ENCODE measurements at regions not wholly inside any gene's neighbourhood (a gene's known extent, or its start where the extent isn't known, plus 50 kb on each side); places are given as distances from the start of the nearest gene placed in this dataset.
A peak's percentile ranks its signal among the peaks of the same experiment; 100 is the strongest.
"Not testable (repeated sequence)": the region's sequence is repeated elsewhere in the genome, so short reads cannot be mapped to it uniquely, and the experiment has no call there.

DNA sequence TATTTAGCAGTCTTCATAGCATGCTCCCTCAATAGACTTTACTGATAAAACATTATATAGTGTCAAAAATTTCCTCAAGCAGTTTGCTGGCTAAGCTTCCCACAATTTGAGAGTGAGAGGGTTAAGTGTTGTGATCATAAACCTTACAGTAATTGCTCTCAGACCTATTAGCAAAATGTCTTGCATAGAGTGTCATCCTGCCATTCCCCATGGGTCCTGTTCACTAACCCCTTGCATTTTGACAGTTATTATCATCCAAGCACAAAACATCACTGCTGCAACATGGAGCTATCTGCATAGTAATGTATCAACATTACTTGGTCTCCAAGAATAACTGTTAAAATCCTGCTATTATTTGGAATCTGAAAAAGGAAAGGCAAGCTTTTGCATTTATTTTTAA, 196.1 kb upstream of the GK2 start:
- no peaks in the 10 kb centered on the region for H3K27me3 Mint-ChIP-seq
- CTCF ChIA-PET = no interaction called here
- peaks cover 9% of the 10 kb centered on the region for H3K4me1 Mint-ChIP-seq
- no peaks in the 10 kb centered on the region for H3K9me3 Mint-ChIP-seq (ENCODE audit: low read depth)
- no peak overlapping the region for H3K27ac Mint-ChIP-seq
- no peak overlapping the region for H3K4me3 Mint-ChIP-seq
- no peak for DNase-seq
- ATAC-seq = no peak
- no peaks in the 10 kb centered on the region for H3K36me3 Mint-ChIP-seq

DNA sequence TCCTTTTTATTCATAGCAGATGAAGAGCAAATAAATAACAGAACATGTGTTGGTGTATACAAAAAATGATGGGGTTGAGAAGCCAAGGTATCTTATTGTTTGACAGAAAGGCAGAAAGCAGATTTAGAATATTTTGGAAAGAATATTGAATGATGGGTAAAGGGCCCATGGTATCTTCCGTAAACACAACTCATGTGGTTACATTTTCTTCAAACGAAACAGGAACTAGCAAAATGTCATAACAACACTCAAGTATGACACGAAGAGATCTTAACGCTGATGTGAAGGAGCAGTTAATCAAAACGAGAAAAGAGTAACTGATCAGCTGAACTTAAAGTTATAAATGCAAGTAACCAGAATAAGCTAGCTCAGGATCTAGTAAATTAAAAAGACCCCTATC, 195.7 kb upstream of the GK2 start:
- H3K27me3 Mint-ChIP-seq = no peaks in the 10 kb centered on the region
- DNase-seq = no peak
- CTCF ChIA-PET = no interaction called here
- ATAC-seq = peak; percentile 45
- H3K4me3 Mint-ChIP-seq = no peak overlapping the region
- H3K27ac Mint-ChIP-seq = no peak overlapping the region
- H3K36me3 Mint-ChIP-seq = no peaks in the 10 kb centered on the region
- H3K9me3 Mint-ChIP-seq (ENCODE audit: low read depth) = no peaks in the 10 kb centered on the region
- H3K4me1 Mint-ChIP-seq = peaks cover 9% of the 10 kb centered on the region

DNA sequence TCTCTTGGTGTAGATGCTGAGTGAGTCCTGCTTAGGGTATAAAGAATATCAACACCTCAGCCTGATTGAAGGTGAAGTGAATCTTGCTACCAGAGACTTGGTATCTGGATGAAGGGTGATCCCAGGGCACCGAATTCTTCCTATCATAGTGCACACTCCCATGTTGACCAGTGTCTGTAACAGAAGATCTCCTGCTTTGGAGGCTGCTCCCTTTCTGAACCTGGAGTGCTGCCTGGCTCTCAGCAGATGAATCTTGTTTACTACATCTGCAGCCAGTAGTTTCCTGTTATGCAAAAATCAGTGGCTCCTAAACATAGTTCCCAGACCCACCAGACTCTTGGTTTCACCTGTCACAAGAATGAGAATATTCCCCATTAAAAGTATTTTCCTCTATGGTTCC, 191.7 kb upstream of the GK2 start:
- no peaks in the 10 kb centered on the region for H3K36me3 Mint-ChIP-seq
- H3K27me3 Mint-ChIP-seq = peaks cover 6% of the 10 kb centered on the region
- ATAC-seq (no peak), DNase-seq (no peak)
- H3K4me3 Mint-ChIP-seq = no peak overlapping the region
- CTCF ChIA-PET = no interaction called here
- peaks cover 9% of the 10 kb centered on the region for H3K4me1 Mint-ChIP-seq
- H3K27ac Mint-ChIP-seq = no peak overlapping the region
- H3K9me3 Mint-ChIP-seq (ENCODE audit: low read depth) = no peaks in the 10 kb centered on the region

DNA sequence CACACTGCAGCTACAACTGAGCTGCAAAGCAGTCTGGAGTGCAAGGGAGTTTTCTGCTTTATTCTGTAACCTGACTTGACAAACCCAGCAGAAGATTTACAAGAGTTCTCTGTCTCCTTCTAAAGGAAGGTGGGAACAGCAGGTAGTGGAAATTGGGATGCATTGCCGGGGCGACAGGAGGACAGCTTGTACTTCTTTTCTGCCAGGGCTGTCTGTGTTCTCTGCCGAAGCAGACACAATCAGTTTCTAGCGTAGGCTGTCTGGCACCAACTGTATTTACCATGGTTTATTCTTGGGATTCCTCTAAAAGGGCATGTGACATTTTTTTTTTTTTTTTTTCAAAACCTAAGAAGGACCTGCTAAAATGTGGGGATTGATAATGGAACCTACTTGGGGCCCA, 190.8 kb upstream of the GK2 start:
- no peaks in the 10 kb centered on the region for H3K36me3 Mint-ChIP-seq
- no peak overlapping the region for H3K4me3 Mint-ChIP-seq
- peaks cover 5% of the 10 kb centered on the region for H3K4me1 Mint-ChIP-seq
- H3K9me3 Mint-ChIP-seq (ENCODE audit: low read depth) = no peaks in the 10 kb centered on the region
- ATAC-seq (no peak), DNase-seq (no peak)
- H3K27me3 Mint-ChIP-seq = peaks cover 6% of the 10 kb centered on the region
- H3K27ac Mint-ChIP-seq = no peak overlapping the region
- CTCF ChIA-PET = no interaction called here

DNA sequence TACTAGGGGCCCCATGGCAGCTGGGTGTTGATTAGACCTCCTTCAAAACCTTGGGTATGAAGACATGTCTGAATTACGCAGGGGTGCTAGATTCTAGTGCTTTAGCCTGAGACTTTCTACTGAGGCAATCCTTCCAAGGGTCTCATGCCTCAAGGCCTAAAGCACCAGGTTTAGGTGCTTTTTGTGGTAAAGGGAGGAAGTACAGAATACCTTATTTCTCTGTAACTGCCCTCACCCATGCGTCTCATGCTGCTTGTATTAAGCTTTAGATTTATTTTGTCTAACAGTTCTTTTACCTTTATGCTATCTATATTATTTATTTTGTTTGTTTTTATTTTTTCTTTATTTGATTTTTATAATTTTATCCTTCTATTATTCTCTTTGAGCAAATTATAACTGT, 190.2 kb upstream of the GK2 start:
- CTCF ChIA-PET = no interaction called here
- no peak for ATAC-seq
- Mint-ChIP-seq H3K4me3 (no peak overlapping the region), H3K36me3 (no peaks in the 10 kb centered on the region), H3K4me1 (no peaks in the 10 kb centered on the region), H3K9me3 (ENCODE audit: low read depth) (no peaks in the 10 kb centered on the region), H3K27me3 (peaks cover 6% of the 10 kb centered on the region), H3K27ac (no peak overlapping the region)
- DNase-seq = no peak

GRCh38 chr4:79597266-79597665, 189.2 kb upstream of the GK2 start:
- Mint-ChIP-seq H3K4me3 (no peak overlapping the region), H3K36me3 (no peaks in the 10 kb centered on the region), H3K27me3 (peaks cover 6% of the 10 kb centered on the region), H3K27ac (no peak overlapping the region), H3K9me3 (ENCODE audit: low read depth) (no peaks in the 10 kb centered on the region), H3K4me1 (no peaks in the 10 kb centered on the region)
- CTCF ChIA-PET = no interaction called here
- ATAC-seq = no peak
- DNase-seq = no peak

DNA sequence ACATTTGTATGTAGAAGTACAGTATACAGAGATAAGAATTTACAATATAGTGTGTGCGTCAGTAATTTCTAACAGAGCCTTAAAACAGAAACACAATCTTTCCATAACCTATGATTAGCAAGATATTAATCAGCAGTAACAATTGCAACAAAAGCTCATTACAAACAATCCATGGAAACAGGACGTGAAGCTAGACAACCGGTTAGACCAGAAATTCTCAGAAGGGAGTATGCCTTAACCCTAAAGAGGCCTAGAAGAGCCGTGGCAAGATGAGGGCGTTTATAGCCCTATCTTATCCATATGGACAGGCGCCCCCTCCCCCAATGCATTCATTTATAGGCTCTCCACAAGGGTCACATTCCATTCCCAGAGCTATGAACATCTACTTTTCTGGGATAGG, 184.2 kb upstream of the GK2 start:
- not testable (repeated sequence) for H3K36me3 Mint-ChIP-seq; DNase-seq; H3K4me3 Mint-ChIP-seq; H3K27me3 Mint-ChIP-seq; H3K27ac Mint-ChIP-seq; H3K4me1 Mint-ChIP-seq; H3K9me3 Mint-ChIP-seq (ENCODE audit: low read depth); ATAC-seq
- CTCF ChIA-PET = interaction anchor here (1.3 kb wide), 1 partner anchor 16 kb away, joined by 3 read pairs; no protein-coding TSS in a partner anchor

DNA sequence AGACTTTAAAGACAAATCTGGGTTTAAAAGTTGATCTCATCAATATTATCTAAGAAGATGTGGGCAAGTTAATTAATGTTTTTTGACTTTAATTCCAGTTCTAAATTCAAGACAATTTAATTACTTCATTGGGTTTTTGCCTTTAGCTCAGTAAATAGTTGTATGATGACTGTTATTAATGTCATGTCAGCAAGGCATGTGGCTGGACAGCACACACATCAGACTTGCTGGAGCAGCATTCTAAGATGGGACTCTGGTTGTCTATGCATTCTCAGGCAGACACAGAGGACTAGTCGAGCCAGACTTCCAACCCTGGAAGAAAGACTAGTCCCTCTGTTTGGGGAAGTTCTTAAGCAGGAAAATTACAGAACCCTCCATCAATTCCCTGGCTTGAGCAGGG, 180.7 kb upstream of the GK2 start:
- H3K4me3 Mint-ChIP-seq = no peak overlapping the region
- CTCF ChIA-PET = no interaction called here
- DNase-seq = no peak
- no peak for ATAC-seq
- H3K36me3 Mint-ChIP-seq = no peaks in the 10 kb centered on the region
- no peaks in the 10 kb centered on the region for H3K9me3 Mint-ChIP-seq (ENCODE audit: low read depth)
- H3K27me3 Mint-ChIP-seq = no peaks in the 10 kb centered on the region
- H3K4me1 Mint-ChIP-seq = no peaks in the 10 kb centered on the region
- no peak overlapping the region for H3K27ac Mint-ChIP-seq

- H3K4me1 Mint-ChIP-seq; H3K27me3 Mint-ChIP-seq; H3K9me3 Mint-ChIP-seq (ENCODE audit: low read depth); H3K36me3 Mint-ChIP-seq; H3K27ac Mint-ChIP-seq; CTCF ChIA-PET; H3K4me3 Mint-ChIP-seq; DNase-seq; ATAC-seq: not testable (repeated sequence)
Measured at GRCh38 chr4:79587207-79587606, 179.2 kb upstream of the GK2 start.

GRCh38 chr4:79585834-79586233, 177.8 kb upstream of the GK2 start:
- H3K36me3 Mint-ChIP-seq = no peaks in the 10 kb centered on the region
- ATAC-seq (no peak), DNase-seq (no peak)
- H3K27ac Mint-ChIP-seq = no peak overlapping the region
- H3K9me3 Mint-ChIP-seq (ENCODE audit: low read depth) = no peaks in the 10 kb centered on the region
- H3K4me1 Mint-ChIP-seq = no peaks in the 10 kb centered on the region
- CTCF ChIA-PET = no interaction called here
- no peaks in the 10 kb centered on the region for H3K27me3 Mint-ChIP-seq
- H3K4me3 Mint-ChIP-seq = no peak overlapping the region

DNA sequence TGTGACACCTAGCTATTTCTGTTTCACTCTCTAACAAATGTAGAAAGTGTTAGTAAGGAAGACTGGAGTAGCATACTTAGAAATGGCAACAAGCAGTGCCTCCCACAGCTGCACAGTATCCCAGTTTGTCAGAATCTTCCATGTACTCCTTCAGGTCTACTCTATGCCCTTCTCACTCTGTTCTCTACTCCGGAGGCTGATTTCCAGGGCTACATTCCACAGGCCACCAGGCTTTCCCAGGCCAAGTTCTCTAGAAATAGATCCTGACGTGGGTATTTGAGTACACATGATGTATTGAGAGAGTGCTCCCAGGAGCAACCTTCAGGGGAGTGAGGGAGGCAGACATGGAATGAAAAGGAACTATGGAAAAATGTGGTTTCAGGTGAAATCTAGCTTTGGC, 177.3 kb upstream of the GK2 start:
- no peak overlapping the region for H3K4me3 Mint-ChIP-seq

GRCh38 chr4:79584902-79585301, 176.9 kb upstream of the GK2 start:
- CTCF ChIA-PET = no interaction called here
- ATAC-seq = no peak
- no peak overlapping the region for H3K4me3 Mint-ChIP-seq
- H3K4me1 Mint-ChIP-seq = no peaks in the 10 kb centered on the region
- H3K9me3 Mint-ChIP-seq (ENCODE audit: low read depth) = no peaks in the 10 kb centered on the region
- no peaks in the 10 kb centered on the region for H3K27me3 Mint-ChIP-seq
- no peak for DNase-seq
- H3K36me3 Mint-ChIP-seq = no peaks in the 10 kb centered on the region
- no peak overlapping the region for H3K27ac Mint-ChIP-seq

More for the DNA sequence above, 177.3 kb upstream of the GK2 start:
- H3K27ac Mint-ChIP-seq = no peak overlapping the region
- no peaks in the 10 kb centered on the region for H3K4me1 Mint-ChIP-seq
- no peaks in the 10 kb centered on the region for H3K27me3 Mint-ChIP-seq
- H3K36me3 Mint-ChIP-seq = no peaks in the 10 kb centered on the region
- ATAC-seq = no peak
- no peak for DNase-seq
- CTCF ChIA-PET = no interaction called here
- no peaks in the 10 kb centered on the region for H3K9me3 Mint-ChIP-seq (ENCODE audit: low read depth)

GRCh38 chr4:79584352-79584751, 176.3 kb upstream of the GK2 start:
- Mint-ChIP-seq H3K27ac (no peak overlapping the region), H3K4me3 (no peak overlapping the region), H3K4me1 (no peaks in the 10 kb centered on the region), H3K9me3 (ENCODE audit: low read depth) (no peaks in the 10 kb centered on the region), H3K27me3 (no peaks in the 10 kb centered on the region), H3K36me3 (no peaks in the 10 kb centered on the region)
- DNase-seq (no peak), ATAC-seq (no peak)
- CTCF ChIA-PET = no interaction called here

GRCh38 chr4:79578606-79579005, 170.6 kb upstream of the GK2 start:
- Mint-ChIP-seq H3K9me3 (ENCODE audit: low read depth) (no peaks in the 10 kb centered on the region), H3K4me3 (no peak overlapping the region), H3K36me3 (no peaks in the 10 kb centered on the region), H3K4me1 (no peaks in the 10 kb centered on the region), H3K27me3 (no peaks in the 10 kb centered on the region), H3K27ac (no peak overlapping the region)
- DNase-seq (no peak), ATAC-seq (no peak)
- CTCF ChIA-PET = no interaction called here

GRCh38 chr4:79576429-79576753, 168.4 kb upstream of the GK2 start:
- H3K27ac Mint-ChIP-seq = no peak overlapping the region
- no peak for ATAC-seq
- CTCF ChIA-PET = interaction anchor here (1.6 kb wide), 1 partner anchor 624 kb away, joined by 5 read pairs; no protein-coding TSS in a partner anchor

More at GRCh38 chr4:79576429-79576753, 168.4 kb upstream of the GK2 start:
- no peaks in the 10 kb centered on the region for H3K9me3 Mint-ChIP-seq (ENCODE audit: low read depth)
- DNase-seq = no peak
- H3K36me3 Mint-ChIP-seq = no peaks in the 10 kb centered on the region
- H3K27me3 Mint-ChIP-seq = no peaks in the 10 kb centered on the region
- H3K4me3 Mint-ChIP-seq = no peak overlapping the region
- no peaks in the 10 kb centered on the region for H3K4me1 Mint-ChIP-seq

Measured in activated CD8-positive, alpha-beta memory T cell treated with anti-CD3 and anti-CD28 coated beads, Interleukin-2, amount 10 ng/mL, durations not matched to agents 7 days and 5 days (primary cell).